Nephron (organoid): ENCODE measurements at regions not wholly inside any gene's neighbourhood (a gene's known extent, or its start where the extent isn't known, plus 50 kb on each side); places are given as distances from the start of the nearest gene placed in this dataset.

Experiments
- H3K27ac Mint-ChIP-seq, 3 experiments: 2 replicates each; pipeline ENCODE4 v1.8.0; 2020; ENCODE audit warnings: mixed read lengths in 3 of 3, mild to moderate bottlenecking in 2 of 3, moderate library complexity in 1 of 3
- H3K27me3 Mint-ChIP-seq: 2 replicates; pipeline ENCODE4 v1.8.0; 2021; ENCODE audit warnings: low read depth, mild to moderate bottlenecking, moderate library complexity, mixed read lengths
- H3K36me3 Mint-ChIP-seq: 2 replicates; pipeline ENCODE4 v1.8.0; 2020; ENCODE audit warnings: low read depth, mixed read lengths
- H3K4me1 Mint-ChIP-seq: 2 replicates; pipeline ENCODE4 v1.8.0; 2020; ENCODE audit warnings: mixed read lengths
- H3K4me3 Mint-ChIP-seq, 3 experiments: 2 replicates each; pipeline ENCODE4 v1.8.0; 2020; ENCODE audit warnings: mild to moderate bottlenecking in 3 of 3, mixed read lengths in 3 of 3, moderate library complexity in 2 of 3
- H3K9me3 Mint-ChIP-seq: 2 replicates; pipeline ENCODE4 v1.8.0; 2020; ENCODE audit warnings: mixed read lengths
- CTCF ChIP-seq, 3 experiments: fragments of 200-600 bp; sonication (generic); IDR thresholded peaks; one replicate each; pipeline ENCODE4 v1.5.0; 2021; ENCODE audit warnings: antibody characterized with exemption in 3 of 3; ENCODE audit not compliant: unreplicated experiment in 3 of 3

- Mint-ChIP-seq H3K36me3 (no peaks in the 10 kb centered on the region), H3K4me3 (no peak overlapping the region), H3K4me1 (peaks cover 29% of the 10 kb centered on the region), H3K27me3 (no peaks in the 10 kb centered on the region), H3K9me3 (no peaks in the 10 kb centered on the region), H3K27ac (peak overlapping the region in 2 of 3 experiments; percentile 0 to 32)
- TF ChIP-seq CTCF (IDR thresholded peaks at IDR 0.05; ENCODE audit: unreplicated experiment in 3 of 3): no peak
These were observed 86.8 kb upstream of the SOX9 start for GRCh38 chr17:72034000-72034399.

GRCh38 chr17:72038427-72038826 is 82.4 kb upstream of the SOX9 start:
- TF ChIP-seq CTCF (IDR thresholded peaks at IDR 0.05; ENCODE audit: unreplicated experiment in 3 of 3): no peak
- Mint-ChIP-seq H3K27me3 (no peaks in the 10 kb centered on the region), H3K27ac (no peak overlapping the region), H3K4me3 (no peak overlapping the region), H3K36me3 (no peaks in the 10 kb centered on the region), H3K9me3 (no peaks in the 10 kb centered on the region), H3K4me1 (peaks cover 7% of the 10 kb centered on the region)

GRCh38 chr17:72039490-72039889 is 81.3 kb upstream of the SOX9 start:
- Mint-ChIP-seq H3K4me3 (no peak overlapping the region), H3K27me3 (no peaks in the 10 kb centered on the region), H3K9me3 (no peaks in the 10 kb centered on the region), H3K4me1 (no peaks in the 10 kb centered on the region), H3K36me3 (no peaks in the 10 kb centered on the region), H3K27ac (no peak overlapping the region)
- no peak for TF ChIP-seq CTCF (IDR thresholded peaks at IDR 0.05; ENCODE audit: unreplicated experiment in 3 of 3)

GRCh38 chr17:72046178-72046577 is 74.6 kb upstream of the SOX9 start:
- H3K9me3 Mint-ChIP-seq: no peaks in the 10 kb centered on the region
- no peaks in the 10 kb centered on the region for H3K36me3 Mint-ChIP-seq
- no peak for TF ChIP-seq CTCF (IDR thresholded peaks at IDR 0.05; ENCODE audit: unreplicated experiment in 3 of 3)

GRCh38 chr17:72046643-72047612 is 73.9 kb upstream of the SOX9 start:
- no peak for TF ChIP-seq CTCF (IDR thresholded peaks at IDR 0.05; ENCODE audit: unreplicated experiment in 3 of 3)
- no peak overlapping the region for H3K27ac Mint-ChIP-seq
- H3K4me3 Mint-ChIP-seq: no peak overlapping the region
- H3K9me3 Mint-ChIP-seq: no peaks in the 10 kb centered on the region
- no peaks in the 10 kb centered on the region for H3K4me1 Mint-ChIP-seq
- H3K27me3 Mint-ChIP-seq: peaks cover 4% of the 10 kb centered on the region
- no peaks in the 10 kb centered on the region for H3K36me3 Mint-ChIP-seq

More at GRCh38 chr17:72046178-72046577, 74.6 kb upstream of the SOX9 start:
- H3K4me3 Mint-ChIP-seq: no peak overlapping the region
- peaks cover 4% of the 10 kb centered on the region for H3K27me3 Mint-ChIP-seq
- no peak overlapping the region for H3K27ac Mint-ChIP-seq
- H3K4me1 Mint-ChIP-seq: no peaks in the 10 kb centered on the region

GRCh38 chr17:72049914-72050313 is 70.9 kb upstream of the SOX9 start:
- no peaks in the 10 kb centered on the region for H3K9me3 Mint-ChIP-seq
- no peak for TF ChIP-seq CTCF (IDR thresholded peaks at IDR 0.05; ENCODE audit: unreplicated experiment in 3 of 3)
- peaks cover 17% of the 10 kb centered on the region for H3K4me1 Mint-ChIP-seq
- H3K27me3 Mint-ChIP-seq: peaks cover 20% of the 10 kb centered on the region
- H3K4me3 Mint-ChIP-seq: no peak overlapping the region
- no peaks in the 10 kb centered on the region for H3K36me3 Mint-ChIP-seq
- H3K27ac Mint-ChIP-seq: no peak overlapping the region
